GM23248 (cell line): ENCODE measurements at regions not wholly inside any gene's neighbourhood (a gene's known extent, or its start where the extent isn't known, plus 50 kb on each side); places are given as distances from the start of the nearest gene placed in this dataset.

Experiments
- EZH2 ChIP-seq: fragments of 200-600 bp; sonication (generic); IDR thresholded peaks from 2 replicates; pipeline ENCODE4 v1.6.1; 2018; ENCODE audit warnings: antibody characterized with exemption, mild to moderate bottlenecking; ENCODE audit not compliant: insufficient read depth, poor library complexity, severe bottlenecking
- EZH2phosphoT487 ChIP-seq: fragments of 200-600 bp; sonication (generic); IDR thresholded peaks from 2 replicates; pipeline ENCODE4 v1.6.1; 2018; ENCODE audit warnings: antibody characterized with exemption, moderate library complexity, mild to moderate bottlenecking, low read depth; ENCODE audit not compliant: insufficient read depth

GRCh38 chr4:89619206-89619962, 217.6 kb downstream of the SNCA start:
- TF ChIP-seq EZH2 (no peak), EZH2phosphoT487 (no peak)
